ENCODE measurements at regions not wholly inside any gene's neighbourhood (a gene's known extent, or its start where the extent isn't known, plus 50 kb on each side); places are given as distances from the start of the nearest gene placed in this dataset.
A peak's percentile ranks its signal among the peaks of the same experiment; 100 is the strongest.
"Not testable (repeated sequence)": the region's sequence is repeated elsewhere in the genome, so short reads cannot be mapped to it uniquely, and the experiment has no call there.

GRCh38 chr6:6932968-6933367 is 174.8 kb upstream of the RREB1 start:
- DNase-seq = no peak

- no peak for DNase-seq
These were observed 167.4 kb upstream of the RREB1 start for GRCh38 chr6:6940031-6941025.

DNA sequence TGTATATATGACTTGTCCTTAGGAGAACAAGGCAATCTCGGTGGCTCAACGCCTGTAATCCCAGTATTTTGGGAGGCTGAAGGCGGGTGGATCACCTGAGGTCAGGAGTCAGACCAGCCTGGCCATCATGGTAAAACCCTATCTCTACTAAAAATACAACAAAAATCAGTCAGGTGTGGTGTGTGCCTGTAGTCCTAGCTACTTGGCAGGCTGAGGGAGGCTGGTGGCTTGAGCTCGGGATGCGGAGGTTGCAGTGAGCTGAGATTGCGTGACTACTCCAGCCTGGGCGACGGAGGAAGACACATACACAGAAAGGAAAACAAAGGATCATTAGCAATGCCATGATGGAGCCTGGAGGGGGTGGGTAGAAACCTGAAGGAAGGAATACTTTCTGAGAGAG is 166.6 kb upstream of the RREB1 start:
- DNase-seq = no peak

DNA sequence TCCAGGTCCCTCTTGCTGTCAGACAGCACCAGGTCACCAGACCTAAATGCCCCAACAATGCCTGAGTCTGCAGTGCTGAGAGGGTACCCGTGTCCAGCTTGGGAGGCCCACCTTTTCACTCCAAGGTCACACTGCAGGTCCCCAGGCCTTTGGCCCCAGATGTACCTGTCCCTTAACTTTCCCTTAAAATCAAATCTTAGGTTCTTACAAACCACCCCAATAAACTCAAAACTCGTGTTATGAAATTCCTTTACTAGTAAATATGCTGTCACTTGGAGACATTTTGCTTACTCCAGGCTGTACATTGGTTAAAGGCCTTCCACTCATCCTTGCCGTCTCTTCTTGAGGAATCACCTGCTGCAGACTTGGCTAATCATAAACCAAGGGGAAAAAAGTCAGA is 165.7 kb upstream of the RREB1 start:
- DNase-seq = no peak

DNA sequence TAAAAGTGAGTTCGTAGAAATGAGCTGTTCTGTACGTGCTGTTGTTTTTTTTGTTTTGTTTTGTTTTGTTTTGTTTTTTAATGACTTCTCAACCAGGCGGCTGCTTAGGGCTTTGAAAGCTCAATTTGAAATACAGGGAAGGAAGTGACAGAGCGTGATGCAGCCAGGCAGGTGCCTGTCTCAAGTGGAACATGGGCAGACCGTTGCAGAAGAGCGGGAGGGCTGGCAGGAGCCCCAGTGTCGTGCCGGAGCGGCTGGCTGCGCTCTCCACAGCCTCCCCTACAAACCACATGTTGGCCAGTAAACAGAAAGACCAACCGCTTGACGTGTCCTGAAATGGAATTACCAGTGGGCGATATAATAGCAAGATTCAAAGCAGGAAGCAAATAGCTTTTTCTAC is 164.9 kb upstream of the RREB1 start:
- DNase-seq = peak in 27 of 58 donors; percentile 1 to 52 (median 13)

- no peak for DNase-seq
These were observed 164.3 kb upstream of the RREB1 start for GRCh38 chr6:6943421-6943820.

GRCh38 chr6:6946206-6947155 is 161.3 kb upstream of the RREB1 start:
- no peak for DNase-seq

DNA sequence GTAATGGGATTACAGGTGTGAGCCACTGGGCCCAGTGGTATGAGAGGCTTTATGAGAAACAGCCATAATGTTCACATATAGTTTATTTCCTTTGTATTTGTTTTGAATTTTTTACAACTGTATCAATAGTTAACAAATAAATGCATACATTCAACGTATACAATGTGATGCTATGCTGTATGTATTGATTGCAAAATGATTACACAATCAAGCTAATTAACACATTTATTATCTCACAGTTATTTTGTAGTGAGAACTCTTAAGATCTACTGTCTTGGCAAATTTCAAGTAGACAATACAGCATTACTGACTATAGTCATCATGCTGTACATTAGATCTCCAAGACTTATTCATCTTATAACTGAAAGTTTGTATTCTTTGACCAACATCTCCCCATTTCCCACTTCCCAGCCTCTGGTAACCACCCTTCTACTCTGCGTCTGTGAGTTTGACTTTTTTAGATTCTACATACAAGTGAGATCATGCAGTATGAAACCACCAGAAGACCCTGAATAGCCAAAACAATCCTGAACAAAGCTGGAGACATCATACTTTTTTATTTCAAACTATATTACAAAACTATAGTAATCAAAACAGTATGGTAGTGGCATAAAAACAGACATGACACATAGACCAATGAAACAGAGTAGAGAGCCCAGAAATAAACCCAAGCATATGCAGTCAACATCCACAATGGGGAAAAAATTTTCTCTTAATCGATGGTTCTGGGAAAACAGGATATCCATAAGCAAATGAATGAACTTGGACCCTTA is 157.2 kb upstream of the RREB1 start:
- no peak for DNase-seq

DNA sequence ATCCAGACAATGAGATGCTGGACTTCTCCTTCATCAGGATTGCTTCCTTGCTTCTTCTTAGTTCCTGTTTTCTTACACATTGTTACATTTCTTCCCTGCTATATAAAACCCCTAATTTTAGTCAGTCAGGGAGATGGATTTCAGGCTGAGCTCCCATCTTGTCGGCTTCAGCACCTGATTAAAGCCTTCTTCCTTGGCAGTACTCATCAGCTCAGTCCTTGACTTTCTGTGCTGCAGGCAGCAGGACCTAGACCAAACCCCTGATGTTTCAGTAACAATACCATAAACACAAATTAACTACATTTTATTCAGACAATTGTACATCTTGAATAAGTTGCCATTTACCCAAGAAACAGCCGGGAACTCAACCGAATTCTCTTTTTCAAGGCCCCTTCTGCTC is 156.4 kb upstream of the RREB1 start:
- DNase-seq = no peak

- no peak for DNase-seq
These were observed 155.3 kb upstream of the RREB1 start for GRCh38 chr6:6952484-6952883.

GRCh38 chr6:6952927-6953326 is 154.8 kb upstream of the RREB1 start:
- DNase-seq = not testable (repeated sequence)

- DNase-seq = no peak
These were observed 147.1 kb upstream of the RREB1 start for GRCh38 chr6:6960571-6961251.

DNA sequence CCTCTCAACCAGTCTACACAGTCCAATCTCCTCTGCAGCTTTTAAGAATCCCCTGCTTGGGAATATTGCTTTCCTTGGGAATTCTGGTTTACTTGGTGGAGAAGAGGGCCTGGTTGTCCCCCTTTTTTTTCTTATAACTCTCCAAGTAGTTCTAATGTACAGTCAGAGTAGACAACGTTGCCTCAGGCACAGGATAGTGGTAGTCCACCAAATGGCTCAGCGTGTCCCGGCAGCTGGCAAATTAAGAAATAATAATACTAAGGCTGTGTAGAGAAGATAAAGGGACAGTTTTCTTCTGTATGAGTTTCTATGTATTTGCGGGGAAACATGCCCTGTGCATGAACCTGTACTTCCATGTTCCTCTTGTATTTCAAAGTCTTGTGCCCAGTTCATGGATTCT is 145.7 kb upstream of the RREB1 start:
- no peak for DNase-seq

DNA sequence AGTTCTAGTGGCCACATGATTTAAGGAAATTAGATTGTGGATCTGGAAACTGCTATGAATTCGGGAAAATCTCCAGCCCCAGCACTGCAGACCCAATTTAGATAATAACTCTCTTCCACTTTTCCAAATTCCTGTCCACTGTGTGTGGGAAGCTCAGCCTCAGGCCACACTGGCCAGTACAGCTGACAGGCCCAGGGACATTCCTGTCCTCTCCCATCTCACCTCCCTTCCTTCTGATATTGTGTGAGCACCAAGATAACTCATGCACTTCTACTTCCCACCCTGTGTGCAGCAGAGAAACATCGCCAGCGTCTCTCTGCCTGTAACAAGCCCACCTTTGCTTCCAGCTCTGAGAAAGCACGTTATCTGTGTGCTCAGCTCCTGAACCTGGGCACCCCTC is 145.1 kb upstream of the RREB1 start:
- DNase-seq = no peak

GRCh38 chr6:6963390-6963789 is 144.4 kb upstream of the RREB1 start:
- not testable (repeated sequence) for DNase-seq

- no peak for DNase-seq
These were observed 143.1 kb upstream of the RREB1 start for GRCh38 chr6:6964675-6965074.

- no peak for DNase-seq
These were observed 141.6 kb upstream of the RREB1 start for GRCh38 chr6:6966127-6966526.

- DNase-seq = no peak
These were observed 141.2 kb upstream of the RREB1 start for GRCh38 chr6:6966569-6966968.

GRCh38 chr6:6968357-6968730 is 139.4 kb upstream of the RREB1 start:
- no peak for DNase-seq

DNA sequence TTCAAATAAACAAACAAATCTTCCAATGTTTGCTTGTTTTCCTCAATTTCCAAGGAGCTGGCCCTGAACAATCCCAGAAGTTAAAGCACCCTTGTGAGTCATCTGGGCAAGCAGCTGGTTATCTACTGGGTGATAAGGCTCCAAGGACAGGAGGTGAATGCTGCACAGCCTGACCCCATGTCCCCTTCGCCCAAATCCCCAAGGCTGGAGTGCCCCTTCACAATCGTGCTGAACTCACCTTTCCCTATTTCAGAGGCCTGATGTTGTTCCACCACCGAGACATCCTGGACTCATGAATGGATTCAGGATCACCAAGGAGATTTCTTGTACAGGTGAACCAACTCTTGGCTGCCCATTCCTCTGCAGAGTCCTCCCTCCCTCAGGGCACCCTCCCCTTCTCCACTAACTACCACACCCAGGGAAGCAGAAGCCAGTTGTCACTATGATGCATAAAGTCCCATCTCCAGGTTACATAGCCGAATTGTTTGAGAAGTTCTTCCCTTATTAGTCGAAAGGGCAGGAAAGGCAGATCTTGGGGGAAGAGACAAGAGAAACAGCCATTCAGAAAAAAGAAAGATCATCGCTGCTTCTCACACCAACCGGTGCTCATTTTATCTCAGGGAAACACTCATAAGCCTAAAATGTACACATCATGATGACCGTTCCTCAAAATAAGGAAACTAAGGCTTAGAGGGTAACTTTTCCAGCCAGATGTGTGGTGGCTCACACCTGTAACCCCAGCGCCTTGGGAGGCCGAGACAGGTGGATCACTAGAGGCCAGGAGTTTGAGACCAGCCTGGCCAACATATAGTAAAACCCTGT is 138.8 kb upstream of the RREB1 start:
- no peak for DNase-seq
